ENCODE measurements at regions not wholly inside any gene's neighbourhood (a gene's known extent, or its start where the extent isn't known, plus 50 kb on each side); places are given as distances from the start of the nearest gene placed in this dataset.

DNA sequence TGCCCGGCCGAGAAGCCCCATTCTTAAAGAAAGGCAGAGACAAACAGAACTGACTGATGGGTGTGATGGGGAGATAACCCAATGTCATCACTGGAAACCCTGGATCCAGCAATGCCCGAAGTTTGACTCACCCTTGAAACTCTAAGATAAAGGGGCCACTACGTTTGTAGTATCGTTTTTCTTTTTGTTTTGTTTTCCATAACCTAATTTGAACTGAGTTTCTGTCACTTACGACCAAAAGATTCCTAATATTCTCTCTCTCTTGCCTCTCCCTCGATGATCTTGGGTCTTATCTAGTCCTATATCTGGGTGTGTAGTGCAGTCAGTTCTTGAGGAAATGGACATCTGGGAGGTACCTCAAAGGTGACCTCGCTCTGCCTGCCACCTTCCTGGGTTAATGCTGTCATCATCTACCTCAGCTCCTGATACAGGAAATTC lies 57.8 kb upstream of the ID3 start:
- TF ChIP-seq EP300 (IDR thresholded peaks at IDR 0.05) (no peak), POLR2A (IDR thresholded peaks at IDR 0.05) (no peak)
- TF ChIP-seq, protein P1, sequence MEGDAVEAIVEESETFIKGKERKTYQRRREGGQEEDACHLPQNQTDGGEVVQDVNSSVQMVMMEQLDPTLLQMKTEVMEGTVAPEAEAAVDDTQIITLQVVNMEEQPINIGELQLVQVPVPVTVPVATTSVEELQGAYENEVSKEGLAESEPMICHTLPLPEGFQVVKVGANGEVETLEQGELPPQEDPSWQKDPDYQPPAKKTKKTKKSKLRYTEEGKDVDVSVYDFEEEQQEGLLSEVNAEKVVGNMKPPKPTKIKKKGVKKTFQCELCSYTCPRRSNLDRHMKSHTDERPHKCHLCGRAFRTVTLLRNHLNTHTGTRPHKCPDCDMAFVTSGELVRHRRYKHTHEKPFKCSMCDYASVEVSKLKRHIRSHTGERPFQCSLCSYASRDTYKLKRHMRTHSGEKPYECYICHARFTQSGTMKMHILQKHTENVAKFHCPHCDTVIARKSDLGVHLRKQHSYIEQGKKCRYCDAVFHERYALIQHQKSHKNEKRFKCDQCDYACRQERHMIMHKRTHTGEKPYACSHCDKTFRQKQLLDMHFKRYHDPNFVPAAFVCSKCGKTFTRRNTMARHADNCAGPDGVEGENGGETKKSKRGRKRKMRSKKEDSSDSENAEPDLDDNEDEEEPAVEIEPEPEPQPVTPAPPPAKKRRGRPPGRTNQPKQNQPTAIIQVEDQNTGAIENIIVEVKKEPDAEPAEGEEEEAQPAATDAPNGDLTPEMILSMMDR (IDR thresholded peaks at IDR 0.05), result no peak
